IMR-90 (cell line): ENCODE measurements at regions not wholly inside any gene's neighbourhood (a gene's known extent, or its start where the extent isn't known, plus 50 kb on each side); places are given as distances from the start of the nearest gene placed in this dataset.

Experiments used
- ATAC-seq: fragments of 200-7000 bp; cut with Tn5 transposase; 2 replicates; pipeline ENCODE4 v1.9.1; 2020; ENCODE audit warnings: low read depth, mild to moderate bottlenecking, moderate library complexity
- BruUV-seq: library from RNA; stranded (reverse); fragments of 400-500 nt; replicated peaks from 2 replicates; lab custom pipeline; 2021; lab: Mats Ljungman, UMichigan
- CTCF ChIA-PET: fragments of 300-600 bp; formaldehyde crosslinking; extraction: SDS; loops from one replicate; lab custom pipeline; 2021; ENCODE audit warnings: antibody characterized with exemption; lab: Yijun Ruan, JAX
- POLR2A ChIA-PET: fragments of 300-600 bp; sonication (Branson Sonifier 250); formaldehyde crosslinking; loops from one replicate; lab custom pipeline; 2022; ENCODE audit warnings: antibody characterized with exemption; ENCODE audit not compliant: unreplicated experiment; lab: Charles Lee
- DNase-seq: peaks from one replicate; pipeline ENCODE4 v3.0.0; 2013
- H2AFZ ChIP-seq: replicated peaks from 2 replicates; pipeline ENCODE3; 2013; ENCODE audit warnings: low read length, mild to moderate bottlenecking; ENCODE audit not compliant: poor library complexity
- H2AK5ac ChIP-seq: 2 replicates; pipeline ENCODE4 v1.6.1; 2013; ENCODE audit warnings: low read depth, low read length, inconsistent platforms
- H2AK9ac ChIP-seq: replicated peaks from 2 replicates; pipeline ENCODE3; 2013; ENCODE audit warnings: mild to moderate bottlenecking, low read depth, low read length, moderate library complexity; ENCODE audit not compliant: poor library complexity
- H2BK120ac ChIP-seq: 2 replicates; pipeline ENCODE4 v1.6.1; 2013; ENCODE audit warnings: low read depth, low read length, inconsistent platforms
- H2BK15ac ChIP-seq: 3 replicates; pipeline ENCODE4 v1.6.1; 2013; ENCODE audit warnings: low read depth, low read length, inconsistent platforms
- H2BK20ac ChIP-seq: 2 replicates; pipeline ENCODE4 v1.6.1; 2013; ENCODE audit warnings: low read depth, mild to moderate bottlenecking, inconsistent platforms, low read length, moderate library complexity
- H2BK5ac ChIP-seq: 2 replicates; pipeline ENCODE4 v1.6.1; 2013; ENCODE audit warnings: mild to moderate bottlenecking, low read depth, low read length, inconsistent platforms; ENCODE audit not compliant: poor library complexity, severe bottlenecking
- H3K14ac ChIP-seq: replicated peaks from 2 replicates; pipeline ENCODE4 v1.6.1; 2013; ENCODE audit warnings: low read depth, low read length, inconsistent platforms
- H3K18ac ChIP-seq: 2 replicates; pipeline ENCODE4 v1.6.1; 2013; ENCODE audit warnings: low read depth, low read length, control low read depth
- H3K23ac ChIP-seq: 2 replicates; pipeline ENCODE4 v1.6.1; 2013; ENCODE audit warnings: low read depth, low read length, inconsistent platforms
- H3K27ac ChIP-seq: 2 replicates; pipeline ENCODE4 v1.5.1; 2013; ENCODE audit warnings: mild to moderate bottlenecking, control low read depth, low read length; ENCODE audit not compliant: insufficient read depth
- H3K27me3 ChIP-seq: 2 replicates; pipeline ENCODE4 v1.6.1; 2013; ENCODE audit warnings: low read length; ENCODE audit not compliant: control insufficient read depth, insufficient read depth
- H3K36me3 ChIP-seq: 2 replicates; pipeline ENCODE4 v1.6.1; 2013; ENCODE audit warnings: low read length, mixed read lengths; ENCODE audit not compliant: control insufficient read depth, insufficient read depth
- H3K4ac ChIP-seq: 2 replicates; pipeline ENCODE4 v1.6.1; 2013; ENCODE audit warnings: low read depth, low read length, inconsistent platforms
- H3K4me1 ChIP-seq: 2 replicates; pipeline ENCODE4 v1.6.1; 2013; ENCODE audit warnings: low read length, mixed read lengths; ENCODE audit not compliant: control insufficient read depth, insufficient read depth
- H3K4me2 ChIP-seq: 2 replicates; pipeline ENCODE4 v1.6.1; 2013; ENCODE audit warnings: low read depth, mild to moderate bottlenecking, control low read depth, low read length, moderate library complexity
- H3K4me3 ChIP-seq: 2 replicates; pipeline ENCODE4 v1.5.1; 2013; ENCODE audit warnings: low read depth, mild to moderate bottlenecking, control low read depth, low read length, moderate library complexity; ENCODE audit not compliant: insufficient read depth
- H3K56ac ChIP-seq: 2 replicates; pipeline ENCODE4 v1.6.1; 2013; ENCODE audit warnings: low read length, inconsistent platforms; ENCODE audit not compliant: insufficient read depth; ENCODE audit errors: extremely low read depth
- H3K79me1 ChIP-seq, 2 experiments: 2 replicates each; pipeline ENCODE4 v1.6.1; 2013; ENCODE audit warnings: low read length in 2 of 2, inconsistent platforms in 1 of 2, low read depth in 1 of 2
- H3K9ac ChIP-seq: 2 replicates; pipeline ENCODE4 v1.6.1; 2013; ENCODE audit warnings: low read depth, low read length, control low read depth
- H3K9me1 ChIP-seq: 2 replicates; pipeline ENCODE4 v1.6.1; 2013; ENCODE audit warnings: low read length, inconsistent platforms; ENCODE audit not compliant: insufficient read depth
- H3K9me3 ChIP-seq: 2 replicates; pipeline ENCODE4 v1.6.1; 2013; ENCODE audit warnings: low read length; ENCODE audit not compliant: control insufficient read depth, insufficient read depth
- H4K20me1 ChIP-seq: 2 replicates; pipeline ENCODE4 v1.6.1; 2013; ENCODE audit warnings: low read length, inconsistent platforms; ENCODE audit not compliant: insufficient read depth
- H4K5ac ChIP-seq: 2 replicates; pipeline ENCODE4 v1.6.1; 2013; ENCODE audit warnings: mild to moderate bottlenecking, low read depth, low read length, control low read depth
- H4K8ac ChIP-seq, 2 experiments: 2 replicates each; pipeline ENCODE4 v1.6.1; 2013; ENCODE audit warnings: low read depth in 2 of 2, low read length in 2 of 2, control low read depth in 1 of 2, inconsistent platforms in 1 of 2
- H4K91ac ChIP-seq: 2 replicates; pipeline ENCODE4 v1.6.1; 2013; ENCODE audit warnings: low read depth, low read length, inconsistent platforms; ENCODE audit not compliant: insufficient read depth
- CEBPB ChIP-seq: IDR thresholded peaks from 2 replicates; pipeline ENCODE4 v1.6.1; 2012; ENCODE audit warnings: low read depth, low read length, improper control_type of control experiment
- CHD1 ChIP-seq: IDR thresholded peaks from 2 replicates; pipeline ENCODE4 v1.6.1; 2012; ENCODE audit warnings: low read depth, low read length, improper control_type of control experiment
- CTCF ChIP-seq: conservative IDR thresholded peaks from 2 replicates; pipeline ENCODE4 v1.5.1; 2012; ENCODE audit warnings: mild to moderate bottlenecking, low read depth, low read length, improper control_type of control experiment
- ELK1 ChIP-seq: fragments of 150-350 bp; IDR thresholded peaks from 2 replicates; pipeline ENCODE4 v1.6.1; 2016; ENCODE audit warnings: low read depth, mild to moderate bottlenecking, low read length, moderate library complexity, borderline replicate concordance
- FOS ChIP-seq: fragments of 150-350 bp; IDR thresholded peaks from 2 replicates; pipeline ENCODE4 v1.6.1; 2016; ENCODE audit warnings: low read depth, low read length
- MAFK ChIP-seq: IDR thresholded peaks from 2 replicates; pipeline ENCODE4 v1.6.1; 2012; ENCODE audit warnings: low read depth, low read length, improper control_type of control experiment
- MAZ ChIP-seq: IDR thresholded peaks from 2 replicates; pipeline ENCODE4 v1.6.1; 2012; ENCODE audit warnings: low read depth, mild to moderate bottlenecking, low read length, improper control_type of control experiment, moderate library complexity, borderline replicate concordance
- MXI1 ChIP-seq: IDR thresholded peaks from 2 replicates; pipeline ENCODE4 v1.6.1; 2012; ENCODE audit warnings: low read depth, mild to moderate bottlenecking, low read length, moderate library complexity, borderline replicate concordance
- NFE2L2 ChIP-seq: fragments of 150-350 bp; IDR thresholded peaks from 2 replicates; pipeline ENCODE4 v1.6.1; 2016; ENCODE audit warnings: low read depth, mild to moderate bottlenecking, low read length
- POLR2A ChIP-seq: IDR thresholded peaks from 2 replicates; pipeline ENCODE4 v1.6.1; 2012; ENCODE audit warnings: mild to moderate bottlenecking, low read depth, low read length
- RAD21 ChIP-seq: IDR thresholded peaks from 2 replicates; pipeline ENCODE4 v1.6.1; 2012; ENCODE audit warnings: low read length, improper control_type of control experiment
- RCOR1 ChIP-seq: IDR thresholded peaks from 2 replicates; pipeline ENCODE4 v1.6.1; 2012; ENCODE audit warnings: mild to moderate bottlenecking, low read length, improper control_type of control experiment; ENCODE audit not compliant: insufficient replicate concordance
- RFX5 ChIP-seq: IDR thresholded peaks from 2 replicates; pipeline ENCODE4 v1.8.0; 2012; ENCODE audit warnings: low read depth, mild to moderate bottlenecking, low read length, moderate library complexity
- SMC3 ChIP-seq: fragments of 150-350 bp; IDR thresholded peaks from 2 replicates; pipeline ENCODE4 v1.6.1; 2016; ENCODE audit warnings: low read depth, mild to moderate bottlenecking, antibody characterized with exemption, low read length, moderate library complexity
- USF2 ChIP-seq: fragments of 150-350 bp; IDR thresholded peaks from 2 replicates; pipeline ENCODE4 v1.6.1; 2017; ENCODE audit warnings: mild to moderate bottlenecking, antibody characterized with exemption, low read length, low read depth
- WGBS, 2 experiments: methylation state at CpG; one replicate each; pipeline versions ENCODE4 v1.1.5 to v1.1.7; 2013; ENCODE audit warnings: missing lambda C conversion rate in 2 of 2; ENCODE audit not compliant: insufficient read length in 1 of 2; ENCODE audit errors: extremely low coverage in 2 of 2; 5-methylcytosine and 5-hydroxymethylcytosine counted together
- dilution Hi-C: fragments of 300-500 bp; cut with HindIII; formaldehyde crosslinking; loops from one replicate; pipeline ENCODE4 v1.14.3; 2018; ENCODE audit warnings: low sequenced_read_pairs; ENCODE audit not compliant: unreplicated experiment
- in situ Hi-C: fragments of 300-500 bp; cut with MboI; formaldehyde crosslinking; loops from 3 replicates; pipeline ENCODE4 v1.14.3; 2019; ENCODE audit warnings: low sequenced_read_pairs, inconsistent platforms, mixed read lengths
- intact Hi-C: fragments of 100-400 bp; cut with micrococcal nuclease; formaldehyde crosslinking; loops from 2 replicates; pipeline ENCODE4 v1.10.0; 2022

- Histone ChIP-seq H3K18ac (no peak overlapping the region), H3K79me1 (no peaks in the 10 kb centered on the region), H3K4me1 (peaks cover 3% of the 10 kb centered on the region; the same call in 1 of the 2 replicates), H4K5ac (no peak overlapping the region), H3K56ac (no peak overlapping the region), H3K36me3 (no peaks in the 10 kb centered on the region), H2BK5ac (no peak overlapping the region), H4K91ac (no peak overlapping the region), H2AK9ac (no peak overlapping the region), H3K9me3 (0 out of 2 replicates have a peak, but pooled peaks cover 2% of the 10 kb centered on the region), H3K4ac (no peak overlapping the region), H3K4me2 (no peak overlapping the region), H2AK5ac (no peak overlapping the region; the same call in 1 of the 2 replicates), H4K8ac (no peak overlapping the region), H2BK15ac (no peak overlapping the region), H3K9ac (no peak overlapping the region), H2AFZ (no peak overlapping the region), H3K4me3 (no peak overlapping the region), H3K23ac (no peak overlapping the region), H3K27ac (no peak overlapping the region), H4K20me1 (no peaks in the 10 kb centered on the region; the same call in 1 of the 2 replicates), H2BK20ac (no peak overlapping the region), H2BK120ac (no peak overlapping the region), H3K9me1 (peaks cover 3% of the 10 kb centered on the region; the same call in 1 of the 2 replicates), H3K27me3 (no peaks in the 10 kb centered on the region), H3K14ac (no peak overlapping the region)
- CTCF ChIA-PET: no interaction called here
- intact Hi-C loops: no loop called here
- ATAC-seq (no peak), DNase-seq (no peak)
- in situ Hi-C loops: no loop called here
- POLR2A ChIA-PET: interaction anchor here (0.6 kb wide), 2 partner anchors 45 to 117 kb away, joined by 3 read pairs; no protein-coding TSS in a partner anchor
- TF ChIP-seq FOS (no peak), NFE2L2 (no peak), POLR2A (no peak), CTCF (no peak), SMC3 (no peak), RFX5 (no peak), MXI1 (no peak), MAFK (no peak), CHD1 (no peak), RAD21 (no peak), RCOR1 (no peak), USF2 (no peak), MAZ (no peak), CEBPB (no peak), ELK1 (no peak)
- WGBS, 2 experiments: no CpG with 5 or more reads among the region's 2 CpGs
- dilution Hi-C loops: no loop called here
- BruUV-seq: no TSS peak
These were observed 170.6 kb downstream of the RNF152 start for GRCh38 chr18:61722247-61722646.
